SK-N-SH treated with all-trans-retinoic acid at 6 μM for 48 hours (cell line): ENCODE measurements at regions not wholly inside any gene's neighbourhood (a gene's known extent, or its start where the extent isn't known, plus 50 kb on each side); places are given as distances from the start of the nearest gene placed in this dataset.
"Not testable (repeated sequence)": the region's sequence is repeated elsewhere in the genome, so short reads cannot be mapped to it uniquely, and the experiment has no call there.

Experiments
- POU6F1 ChIP-seq: fragments of 250-450 bp; sonication (Bioruptor Pico); IDR thresholded peaks from 2 replicates; pipeline ENCODE4 v1.8.0; 2021; ENCODE audit warnings: low read depth, mild to moderate bottlenecking, moderate library complexity, borderline replicate concordance
- RARB ChIP-seq: fragments of 250-450 bp; sonication (Bioruptor Pico); IDR thresholded peaks from 2 replicates; pipeline ENCODE4 v1.8.0; 2021; ENCODE audit warnings: mild to moderate bottlenecking, moderate library complexity
- SNAI2 ChIP-seq: fragments of 250-450 bp; sonication (Bioruptor Pico); IDR thresholded peaks from 2 replicates; pipeline ENCODE4 v1.5.0; 2020; ENCODE audit warnings: mild to moderate bottlenecking, moderate library complexity
- ZC3H10 ChIP-seq: fragments of 250-450 bp; sonication (Bioruptor Pico); IDR thresholded peaks from 2 replicates; pipeline ENCODE4 v1.5.1; 2021; ENCODE audit warnings: mild to moderate bottlenecking, moderate library complexity
- ZFP30 ChIP-seq: fragments of 450-650 bp; formaldehyde crosslinking; IDR thresholded peaks from 2 replicates; pipeline ENCODE4 v1.5.0; 2022; ENCODE audit warnings: mild to moderate bottlenecking, moderate library complexity
- TF ChIP-seq, protein P1 (sequence below): fragments of 250-450 bp; sonication (Bioruptor Pico); IDR thresholded peaks from 2 replicates; pipeline ENCODE4 v1.8.0; 2020; ENCODE audit warnings: mild to moderate bottlenecking, moderate library complexity, borderline replicate concordance

- not testable (repeated sequence) for TF ChIP-seq POU6F1; RARB (CRISPR knock-in tag); ZC3H10; SNAI2 (CRISPR knock-in tag); ZFP30 (CRISPR knock-in tag)
- TF ChIP-seq, protein P1, sequence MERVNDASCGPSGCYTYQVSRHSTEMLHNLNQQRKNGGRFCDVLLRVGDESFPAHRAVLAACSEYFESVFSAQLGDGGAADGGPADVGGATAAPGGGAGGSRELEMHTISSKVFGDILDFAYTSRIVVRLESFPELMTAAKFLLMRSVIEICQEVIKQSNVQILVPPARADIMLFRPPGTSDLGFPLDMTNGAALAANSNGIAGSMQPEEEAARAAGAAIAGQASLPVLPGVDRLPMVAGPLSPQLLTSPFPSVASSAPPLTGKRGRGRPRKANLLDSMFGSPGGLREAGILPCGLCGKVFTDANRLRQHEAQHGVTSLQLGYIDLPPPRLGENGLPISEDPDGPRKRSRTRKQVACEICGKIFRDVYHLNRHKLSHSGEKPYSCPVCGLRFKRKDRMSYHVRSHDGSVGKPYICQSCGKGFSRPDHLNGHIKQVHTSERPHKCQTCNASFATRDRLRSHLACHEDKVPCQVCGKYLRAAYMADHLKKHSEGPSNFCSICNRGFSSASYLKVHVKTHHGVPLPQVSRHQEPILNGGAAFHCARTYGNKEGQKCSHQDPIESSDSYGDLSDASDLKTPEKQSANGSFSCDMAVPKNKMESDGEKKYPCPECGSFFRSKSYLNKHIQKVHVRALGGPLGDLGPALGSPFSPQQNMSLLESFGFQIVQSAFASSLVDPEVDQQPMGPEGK (CRISPR knock-in tag), result not testable (repeated sequence)
Measured at GRCh38 chr17:20867938-20868661, 174.7 kb downstream of the USP22 start.
